Activated CD4-positive, alpha-beta T cell treated with anti-CD3 and anti-CD28 coated beads, Interleukin-2, amount 50 U/mL, for 24 hours (primary cell): ENCODE measurements at regions not wholly inside any gene's neighbourhood (a gene's known extent, or its start where the extent isn't known, plus 50 kb on each side); places are given as distances from the start of the nearest gene placed in this dataset.
"Not testable (repeated sequence)": the region's sequence is repeated elsewhere in the genome, so short reads cannot be mapped to it uniquely, and the experiment has no call there.

Experiments used
- DNase-seq, 2 donors: peaks; one replicate each; pipeline ENCODE4 v3.0.0-alpha.2; 2020; ENCODE audit warnings: low read depth in 1 of 2, low spot score in 1 of 2

DNA sequence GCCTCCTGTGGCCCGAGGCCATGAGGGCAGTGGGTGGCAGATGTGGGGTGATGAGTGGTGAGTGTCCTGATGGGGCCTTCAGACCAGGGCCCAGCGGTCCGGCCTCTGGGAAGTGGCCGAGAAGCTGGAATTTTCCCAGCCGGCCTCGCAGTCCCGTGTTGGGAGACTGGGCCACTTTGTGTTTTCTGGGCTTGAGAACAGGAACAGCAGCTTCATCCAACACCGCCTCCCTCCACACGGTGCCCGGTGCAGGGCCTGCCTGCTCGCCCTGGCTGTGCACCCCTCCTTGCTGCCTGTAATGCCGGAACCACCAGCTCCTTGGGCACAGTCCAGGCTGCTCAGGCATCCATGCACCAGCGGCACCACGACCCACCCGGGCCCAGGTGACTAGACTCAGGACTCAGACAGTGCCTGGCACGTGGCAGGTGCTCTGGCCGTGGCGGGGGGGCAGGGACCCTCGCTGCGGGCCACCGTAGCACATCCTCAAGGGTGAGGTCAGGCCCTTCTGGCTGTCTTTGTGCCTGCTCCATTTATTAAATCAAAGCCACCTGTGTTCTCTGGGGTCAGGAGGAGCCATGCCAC lies 194.7 kb downstream of the BANP start:
- DNase-seq, result not testable (repeated sequence)

- DNase-seq, result not testable (repeated sequence)
Observed at GRCh38 chr16:88148078-88148477, 196.8 kb downstream of the BANP start.

GRCh38 chr16:88148682-88149081 lies 197.4 kb downstream of the BANP start:
- DNase-seq, result not testable (repeated sequence)

GRCh38 chr16:88149158-88149603 lies 197.9 kb downstream of the BANP start:
- not testable (repeated sequence) for DNase-seq

DNA sequence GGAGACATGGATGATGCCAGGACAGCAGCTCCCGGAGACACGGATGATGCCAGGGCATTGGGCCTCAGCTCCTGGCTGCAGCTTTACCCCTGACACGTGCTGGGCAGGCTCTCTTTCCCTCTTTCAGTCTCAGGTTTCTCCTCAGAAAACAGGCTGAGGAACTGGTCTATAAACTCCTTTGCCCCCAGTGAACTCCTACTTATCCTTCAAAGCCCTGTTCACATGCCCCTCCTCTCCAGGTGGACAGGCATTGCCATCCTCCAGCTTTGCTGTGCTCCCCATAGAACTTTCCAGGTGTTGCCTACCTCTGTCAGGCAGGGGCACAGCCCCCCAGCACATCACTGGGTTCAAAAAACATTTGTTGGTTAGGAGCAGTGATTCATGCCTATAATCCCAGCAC lies 198.4 kb downstream of the BANP start:
- not testable (repeated sequence) for DNase-seq

DNA sequence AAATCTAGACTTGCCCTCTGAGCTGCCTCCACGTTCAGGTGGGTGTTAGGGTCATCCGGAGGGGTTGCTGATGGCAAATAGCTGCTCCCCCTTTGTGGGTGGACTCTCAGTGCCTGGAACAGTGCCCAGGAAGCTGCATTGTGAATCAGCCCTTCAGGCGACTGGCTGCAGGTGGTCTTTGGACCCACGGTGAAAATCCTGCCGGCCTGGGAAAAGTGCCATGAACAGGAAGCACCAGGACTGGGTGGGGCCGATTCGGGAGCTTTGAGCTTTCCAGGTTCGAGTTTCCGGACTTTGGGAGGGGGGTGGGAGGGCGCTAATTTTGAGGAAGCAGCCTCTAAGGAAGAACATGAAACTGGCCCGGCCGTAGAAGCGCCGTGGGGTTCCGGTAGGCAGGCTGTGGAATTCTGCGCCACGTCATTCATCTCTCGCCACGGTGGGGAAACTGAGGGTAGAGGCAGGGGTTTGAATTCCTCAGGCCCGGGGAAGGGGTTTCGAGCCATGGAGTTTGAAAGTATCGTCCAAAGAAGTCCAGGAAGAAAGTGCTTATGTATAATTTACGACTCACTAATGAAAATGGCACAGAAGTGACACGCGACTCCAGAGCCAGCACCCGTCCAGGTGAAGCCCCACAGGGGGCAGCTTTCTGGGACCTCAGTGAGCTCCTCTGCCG lies 199.4 kb downstream of the BANP start:
- not testable (repeated sequence) for DNase-seq

DNA sequence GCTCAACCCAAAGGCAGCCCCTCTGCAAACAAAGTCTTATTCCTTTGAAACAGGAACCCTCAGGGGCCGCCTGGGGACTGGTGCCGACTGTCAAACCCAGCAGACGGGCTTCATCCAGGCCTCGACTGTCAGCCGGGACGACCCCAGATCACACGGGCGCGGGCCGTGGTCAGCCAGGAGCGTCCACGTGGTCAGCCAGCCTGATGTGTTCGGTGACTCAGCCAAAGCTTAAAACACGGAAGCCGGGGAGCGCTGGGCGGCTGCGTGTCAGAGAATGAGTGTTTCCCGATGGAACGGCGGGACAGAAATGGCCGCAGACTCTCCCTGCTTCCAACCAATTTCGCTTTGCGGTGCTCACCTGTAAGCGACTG lies 199.9 kb downstream of the BANP start:
- DNase-seq, result not testable (repeated sequence)

DNA sequence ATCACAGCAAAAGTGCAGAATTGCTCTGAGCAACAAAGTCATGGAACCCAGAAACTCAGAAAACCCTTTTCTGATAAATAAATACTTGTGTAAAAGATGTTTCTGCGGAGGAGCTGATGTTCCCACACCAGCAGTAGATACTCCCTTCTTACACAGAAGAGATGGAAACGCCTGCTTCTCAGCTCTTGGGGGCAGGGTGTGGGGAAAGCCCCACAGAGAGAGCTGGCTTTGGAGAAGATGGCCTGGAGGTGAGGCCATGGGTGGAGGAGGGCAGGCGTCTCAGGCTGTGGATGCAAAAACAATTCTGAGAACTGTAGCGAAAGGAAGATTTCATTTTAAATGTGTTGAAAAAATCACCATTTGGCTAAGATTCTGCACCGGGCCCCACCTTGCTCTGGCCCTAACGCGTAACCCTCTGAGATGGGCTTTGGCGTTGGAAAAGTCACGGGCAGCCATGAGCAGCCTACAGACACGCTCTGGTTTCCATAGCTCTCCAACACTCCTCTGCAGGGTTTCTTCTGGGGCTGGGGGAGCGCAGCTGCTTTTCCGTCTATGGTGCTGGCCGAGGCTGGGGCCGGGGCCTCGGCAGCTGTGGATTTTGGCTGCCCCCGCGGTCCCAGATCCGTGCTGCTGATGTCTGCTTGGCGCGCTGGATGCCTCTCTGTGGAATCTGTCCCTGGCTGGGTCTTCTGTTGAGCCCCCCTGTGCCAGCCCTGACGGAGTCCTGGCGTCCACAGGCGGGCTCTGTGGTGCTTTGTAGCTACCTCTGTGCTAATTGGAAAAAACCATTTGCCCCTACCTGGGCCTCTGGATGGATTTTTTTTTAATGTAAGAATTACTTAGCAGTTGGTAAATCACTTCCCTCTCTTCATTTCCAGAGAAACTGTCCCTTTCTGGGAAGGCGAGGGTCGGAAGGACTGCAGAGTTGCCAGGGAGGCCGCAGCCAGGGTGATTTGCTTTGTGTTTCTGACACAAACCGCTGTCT lies 200.9 kb downstream of the BANP start:
- DNase-seq, result not testable (repeated sequence)

GRCh38 chr16:88152879-88153278 lies 201.6 kb downstream of the BANP start:
- DNase-seq, result not testable (repeated sequence)

DNA sequence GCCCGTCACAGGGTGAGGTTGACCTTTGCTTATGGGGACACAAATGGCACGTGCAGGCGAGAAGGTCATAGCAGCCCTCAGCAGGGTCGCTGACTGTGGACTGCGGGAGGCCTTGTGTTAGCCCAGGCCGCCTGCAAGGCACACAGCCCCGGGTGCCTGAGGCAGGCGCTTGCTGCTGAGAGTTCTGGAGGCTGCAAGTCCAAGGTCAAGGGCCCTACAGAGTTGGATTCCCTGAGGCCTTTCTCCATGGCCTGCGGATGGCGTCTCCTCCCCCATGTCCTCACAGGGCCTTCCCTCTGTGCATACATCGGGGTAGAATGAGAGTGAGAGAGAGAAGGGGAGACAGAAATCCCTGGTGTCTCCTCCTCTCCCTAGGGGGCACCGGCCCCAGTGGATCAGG lies 202.3 kb downstream of the BANP start:
- not testable (repeated sequence) for DNase-seq

DNA sequence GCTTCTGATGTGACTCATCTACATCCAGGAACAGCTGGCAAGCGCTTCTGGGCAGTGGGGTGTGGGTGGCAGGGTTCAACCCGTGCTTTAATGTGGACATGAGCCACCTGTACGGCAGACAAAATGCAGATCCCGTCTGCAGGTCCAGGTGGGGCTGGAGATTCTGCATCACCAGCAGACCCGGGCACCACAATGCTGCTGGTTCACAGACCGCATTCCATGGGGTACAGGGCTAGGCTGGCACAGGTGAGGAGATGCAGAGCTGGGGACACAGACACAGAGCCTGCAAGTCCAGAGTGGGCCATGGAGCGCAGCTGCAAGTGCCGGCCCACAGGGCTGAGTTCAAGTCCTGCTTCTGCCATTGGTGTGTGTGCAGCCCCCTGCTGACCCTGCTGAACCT lies 203.7 kb downstream of the BANP start:
- not testable (repeated sequence) for DNase-seq

DNA sequence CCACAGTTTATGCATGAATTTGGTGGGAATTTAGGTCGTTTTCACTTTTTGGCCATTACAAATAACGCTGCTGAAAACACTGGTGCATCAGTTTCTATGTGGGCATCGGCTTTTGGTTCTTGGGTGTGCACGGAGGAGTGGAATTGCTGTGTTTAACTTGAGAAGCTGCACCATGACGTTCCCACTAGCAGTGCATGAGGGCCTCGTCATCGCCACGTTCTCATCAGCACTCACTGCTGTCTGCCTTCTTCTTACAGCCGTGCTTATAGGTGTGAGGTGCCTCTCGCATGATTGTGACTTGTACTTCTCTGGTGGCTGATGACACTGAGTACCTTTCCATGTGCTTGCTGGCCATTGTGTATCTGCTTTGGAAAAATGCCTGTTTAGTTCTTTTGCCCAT lies 204.4 kb downstream of the BANP start:
- DNase-seq, result not testable (repeated sequence)

- not testable (repeated sequence) for DNase-seq
Observed at GRCh38 chr16:88156640-88157283, 205.5 kb downstream of the BANP start.

- DNase-seq, result not testable (repeated sequence)
Observed at GRCh38 chr16:88157686-88158085, 206.5 kb downstream of the BANP start.

- DNase-seq, result not testable (repeated sequence)
Observed at GRCh38 chr16:88158256-88159045, 207.2 kb downstream of the BANP start.

GRCh38 chr16:88159046-88159896 lies 208.0 kb downstream of the BANP start:
- not testable (repeated sequence) for DNase-seq

DNA sequence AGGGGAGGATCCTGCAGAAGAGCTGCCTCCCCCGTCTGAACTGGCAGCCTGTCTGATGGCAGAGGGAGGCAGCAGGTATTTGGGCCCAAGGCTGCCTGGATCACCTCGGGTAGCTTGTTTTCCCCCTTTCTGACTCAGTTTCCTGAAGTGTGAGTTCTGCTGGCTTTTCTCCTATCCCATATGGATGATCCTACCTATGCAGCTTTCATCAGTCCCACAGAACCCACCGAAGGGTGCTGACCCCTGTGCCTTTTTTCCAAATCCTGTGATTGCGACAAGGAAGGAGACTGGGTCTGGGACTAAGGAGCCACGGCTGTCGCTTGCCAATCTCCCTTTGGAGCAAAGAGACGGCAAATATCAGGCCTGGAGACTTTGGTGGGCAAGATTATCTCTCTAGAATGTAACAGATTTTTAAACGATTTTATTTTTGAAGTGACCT lies 208.7 kb downstream of the BANP start:
- not testable (repeated sequence) for DNase-seq

GRCh38 chr16:88161191-88161590 lies 210.0 kb downstream of the BANP start:
- not testable (repeated sequence) for DNase-seq

DNA sequence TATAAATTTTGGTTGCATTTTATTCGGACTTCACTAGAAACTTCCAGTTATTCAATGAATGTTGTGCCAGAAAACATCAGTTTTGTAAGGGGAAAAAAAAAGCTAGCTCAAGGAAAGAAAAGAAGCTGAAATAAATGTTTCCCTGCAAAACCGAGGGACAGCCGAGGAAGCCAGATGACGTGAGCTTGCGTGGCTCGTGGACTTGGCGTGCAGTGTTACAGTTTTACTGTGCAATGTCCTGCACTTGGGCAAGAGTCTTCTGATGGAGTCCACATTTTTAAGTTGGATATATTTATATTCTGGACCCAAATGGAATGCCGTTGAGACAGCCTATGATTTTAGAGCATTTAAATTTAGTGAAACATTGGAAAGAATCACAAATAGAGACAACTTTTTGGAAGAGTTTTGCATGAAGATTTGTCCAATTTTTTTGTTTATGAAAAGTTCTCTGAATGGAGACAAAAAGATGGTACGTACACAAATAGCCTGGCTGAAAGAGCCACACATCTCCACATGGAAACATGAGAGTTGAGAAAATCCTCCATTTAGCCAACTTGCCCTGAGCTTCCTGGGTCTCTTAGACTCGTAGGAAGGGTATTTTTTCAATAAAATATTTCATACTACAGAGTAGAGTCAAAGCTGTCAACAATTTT lies 210.5 kb downstream of the BANP start:
- not testable (repeated sequence) for DNase-seq
